H9 (cell line): ENCODE measurements at regions not wholly inside any gene's neighbourhood (a gene's known extent, or its start where the extent isn't known, plus 50 kb on each side); places are given as distances from the start of the nearest gene placed in this dataset.

Experiments used
- DNase-seq: peaks from one replicate; pipeline ENCODE4 v3.0.0-alpha.2; 2017
- H2AFZ ChIP-seq: one replicate; pipeline ENCODE4 v1.6.1; 2013; ENCODE audit warnings: mild to moderate bottlenecking, low read length, control low read depth, moderate library complexity
- H2AK5ac ChIP-seq: 2 replicates; pipeline ENCODE4 v1.6.1; 2013; ENCODE audit warnings: low read length, control low read depth, mixed read lengths; ENCODE audit not compliant: insufficient read length
- H2BK120ac ChIP-seq: one replicate; pipeline ENCODE4 v1.6.1; 2013; ENCODE audit warnings: low read depth, mild to moderate bottlenecking, low read length, control low read depth, inconsistent platforms; ENCODE audit not compliant: poor library complexity, severe bottlenecking
- H2BK12ac ChIP-seq: 2 replicates; pipeline ENCODE4 v1.6.1; 2013; ENCODE audit warnings: low read length, control low read depth, mixed read lengths, low read depth; ENCODE audit not compliant: insufficient read length
- H2BK15ac ChIP-seq: 2 replicates; pipeline ENCODE4 v1.6.1; 2013; ENCODE audit warnings: low read depth, low read length, control low read depth
- H2BK20ac ChIP-seq: one replicate; pipeline ENCODE4 v1.6.1; 2013; ENCODE audit warnings: low read depth, mild to moderate bottlenecking, low read length, control low read depth, inconsistent platforms; ENCODE audit not compliant: poor library complexity, severe bottlenecking
- H2BK5ac ChIP-seq: 2 replicates; pipeline ENCODE4 v1.6.1; 2013; ENCODE audit warnings: low read length, control low read depth, mixed read lengths; ENCODE audit not compliant: insufficient read length
- H3K14ac ChIP-seq: 2 replicates; pipeline ENCODE4 v1.6.1; 2013; ENCODE audit warnings: low read length, control low read depth; ENCODE audit not compliant: insufficient read depth
- H3K18ac ChIP-seq: 2 replicates; pipeline ENCODE4 v1.6.1; 2013; ENCODE audit warnings: low read depth, mild to moderate bottlenecking, mixed read lengths, low read length, control low read depth; ENCODE audit not compliant: insufficient read length
- H3K23ac ChIP-seq: 2 replicates; pipeline ENCODE4 v1.6.1; 2013; ENCODE audit warnings: low read length, control low read depth, mixed read lengths, low read depth; ENCODE audit not compliant: insufficient read length
- H3K23me2 ChIP-seq: 2 replicates; pipeline ENCODE4 v1.6.1; 2013; ENCODE audit warnings: low read depth, mild to moderate bottlenecking, mixed read lengths, low read length, control low read depth; ENCODE audit not compliant: insufficient read length, poor library complexity, severe bottlenecking
- H3K27ac ChIP-seq: 2 replicates; pipeline ENCODE4 v1.5.1; 2013; ENCODE audit warnings: low read length, control low read depth, mixed read lengths, low read depth; ENCODE audit not compliant: insufficient read length
- H3K27me3 ChIP-seq: 2 replicates; pipeline ENCODE4 v1.6.1; 2013; ENCODE audit warnings: low read length, control low read depth, inconsistent platforms; ENCODE audit not compliant: insufficient read depth
- H3K4ac ChIP-seq: 2 replicates; pipeline ENCODE4 v1.6.1; 2013; ENCODE audit warnings: low read depth, mild to moderate bottlenecking, control low read depth, inconsistent platforms, low read length, moderate library complexity
- H3K4me1 ChIP-seq: 2 replicates; pipeline ENCODE4 v1.6.1; 2013; ENCODE audit warnings: low read length, control low read depth, inconsistent platforms; ENCODE audit not compliant: insufficient read depth
- H3K4me2 ChIP-seq: 2 replicates; pipeline ENCODE4 v1.6.1; 2013; ENCODE audit warnings: low read length, control low read depth, mixed read lengths; ENCODE audit not compliant: insufficient read length, insufficient read depth
- H3K56ac ChIP-seq: 2 replicates; pipeline ENCODE4 v1.6.1; 2013; ENCODE audit warnings: low read depth, mild to moderate bottlenecking, mixed read lengths, low read length, control low read depth; ENCODE audit not compliant: insufficient read length
- H3K79me1 ChIP-seq: 2 replicates; pipeline ENCODE4 v1.6.1; 2013; ENCODE audit warnings: low read depth, mild to moderate bottlenecking, moderate library complexity, low read length, control low read depth, inconsistent platforms; ENCODE audit not compliant: insufficient read depth, poor library complexity, severe bottlenecking
- H3K79me2 ChIP-seq: 2 replicates; pipeline ENCODE4 v1.6.1; 2013; ENCODE audit warnings: low read length, control low read depth, inconsistent platforms; ENCODE audit not compliant: insufficient read depth
- H3K9ac ChIP-seq: 2 replicates; pipeline ENCODE4 v1.6.1; 2013; ENCODE audit warnings: low read length, control low read depth, mixed read lengths; ENCODE audit not compliant: insufficient read length; ENCODE audit errors: extremely low read depth
- H3K9me3 ChIP-seq: one replicate; pipeline ENCODE4 v1.6.1; 2013; ENCODE audit warnings: low read depth, low read length, inconsistent platforms; ENCODE audit not compliant: control insufficient read depth
- H3T11ph ChIP-seq: one replicate; pipeline ENCODE4 v1.6.1; 2013; ENCODE audit warnings: mild to moderate bottlenecking, low read length, control low read depth, inconsistent platforms
- H4K20me1 ChIP-seq: one replicate; pipeline ENCODE4 v1.6.1; 2013; ENCODE audit not compliant: control insufficient read depth, insufficient read length, insufficient read depth
- H4K5ac ChIP-seq: 2 replicates; pipeline ENCODE4 v1.6.1; 2013; ENCODE audit warnings: low read depth, mild to moderate bottlenecking, mixed read lengths, low read length, control low read depth; ENCODE audit not compliant: insufficient read length
- H4K8ac ChIP-seq: replicated peaks from 2 replicates; pipeline ENCODE4 v1.6.1; 2013; ENCODE audit warnings: low read length, control low read depth, mixed read lengths, low read depth; ENCODE audit not compliant: insufficient read length
- H4K91ac ChIP-seq: 2 replicates; pipeline ENCODE4 v1.6.1; 2013; ENCODE audit warnings: low read depth, mild to moderate bottlenecking, moderate library complexity, mixed read lengths, low read length, control low read depth; ENCODE audit not compliant: insufficient read length
- H3K27ac Mint-ChIP-seq, 3 experiments: 2 replicates in 2 of 3; 3 replicates in 1 of 3; pipeline ENCODE4 v1.8.0; 2020 to 2021; ENCODE audit warnings: mixed read lengths in 3 of 3, mild to moderate bottlenecking in 1 of 3, moderate library complexity in 1 of 3
- H3K27me3 Mint-ChIP-seq: 2 replicates; pipeline ENCODE4 v1.8.0; 2021; ENCODE audit warnings: low read depth, mild to moderate bottlenecking, moderate library complexity, mixed read lengths
- H3K36me3 Mint-ChIP-seq, 3 experiments: 2 replicates in 2 of 3; 3 replicates in 1 of 3; pipeline ENCODE4 v1.8.0; 2020 to 2021; ENCODE audit warnings: low read depth in 3 of 3, mixed read lengths in 3 of 3; ENCODE audit not compliant: insufficient read depth in 1 of 3
- H3K4me1 Mint-ChIP-seq, 2 experiments: 2 replicates each; pipeline ENCODE4 v1.8.0; 2020; ENCODE audit warnings: mixed read lengths in 2 of 2
- H3K4me3 Mint-ChIP-seq, 2 experiments: 2 replicates in 1 of 2; 3 replicates in 1 of 2; pipeline ENCODE4 v1.8.0; 2020 to 2021; ENCODE audit warnings: mild to moderate bottlenecking in 2 of 2, mixed read lengths in 2 of 2, moderate library complexity in 1 of 2
- H3K9me3 Mint-ChIP-seq, 2 experiments: 2 replicates in 1 of 2; 3 replicates in 1 of 2; pipeline ENCODE4 v1.8.0; 2020; ENCODE audit warnings: mild to moderate bottlenecking in 2 of 2, mixed read lengths in 2 of 2, moderate library complexity in 1 of 2
- WGBS: extraction: QIAGEN DNeasy Blood & Tissue Kit; methylation state at CpG from one replicate; pipeline ENCODE4 v1.1.7; 2013; ENCODE audit warnings: missing lambda C conversion rate, low lambda C conversion rate, mixed read lengths; ENCODE audit not compliant: insufficient read length; ENCODE audit errors: extremely low coverage; 5-methylcytosine and 5-hydroxymethylcytosine counted together
- TF ChIP-seq, protein P1 (sequence below): fragments of 200-600 bp; sonication (generic); conservative IDR thresholded peaks from 3 replicates; pipeline ENCODE4 v1.8.0; 2021; ENCODE audit warnings: antibody characterized with exemption, mild to moderate bottlenecking

DNA sequence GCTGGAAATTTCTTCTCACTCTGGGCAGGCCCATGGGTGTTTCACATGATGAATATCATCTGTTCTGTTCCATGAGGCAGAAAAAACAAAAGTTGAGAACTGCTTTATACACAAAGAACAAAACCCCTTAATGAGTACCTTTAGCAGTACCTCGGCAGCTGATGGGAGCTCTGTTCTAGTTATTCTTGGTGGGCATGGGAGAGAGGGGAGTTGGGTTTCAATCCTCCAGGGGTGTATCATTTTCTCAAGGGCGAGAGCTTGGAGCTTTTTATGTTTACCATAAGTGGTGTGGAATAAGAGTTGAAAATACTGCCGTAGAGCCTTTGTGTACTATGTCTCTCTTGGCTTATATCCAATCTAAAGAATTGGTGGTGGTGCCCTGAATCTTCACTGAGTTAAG is 103.3 kb upstream of the ZNF608 start:
- Histone ChIP-seq H2BK120ac (no peak overlapping the region), H2BK15ac (no peak overlapping the region), H3K79me1 (no peaks in the 10 kb centered on the region), H2BK12ac (no peak overlapping the region), H3K23ac (no peak overlapping the region), H3T11ph (no peak overlapping the region), H3K9me3 (no peaks in the 10 kb centered on the region), H4K5ac (no peak overlapping the region), H3K56ac (no peak overlapping the region), H4K20me1 (no peaks in the 10 kb centered on the region), H3K23me2 (no peaks in the 10 kb centered on the region), H3K18ac (no peak overlapping the region), H2AFZ (no peak overlapping the region), H3K27ac (no peak overlapping the region), H3K27me3 (no peaks in the 10 kb centered on the region), H3K4me2 (no peak overlapping the region), H2BK5ac (no peak overlapping the region), H3K4me1 (peaks cover 2% of the 10 kb centered on the region; the same call in 1 of the 2 replicates), H3K79me2 (no peaks in the 10 kb centered on the region), H3K4ac (no peak overlapping the region), H3K9ac (no peak overlapping the region), H4K91ac (no peak overlapping the region), H4K8ac (no peak overlapping the region), H2AK5ac (no peak overlapping the region), H3K14ac (no peak overlapping the region), H2BK20ac (no peak overlapping the region)
- peaks cover 3 to 6% of the 10 kb centered on the region in 2 experiments; a peak in 3 of 4 replicates for H3K4me1 Mint-ChIP-seq
- no peak overlapping the region for H3K4me3 Mint-ChIP-seq
- H3K27me3 Mint-ChIP-seq = no peaks in the 10 kb centered on the region
- no CpG with 5 or more reads among the region's 3 CpGs for WGBS
- no peaks in the 10 kb centered on the region; a peak in 1 of 5 replicates for H3K9me3 Mint-ChIP-seq
- no peak for DNase-seq
- TF ChIP-seq, protein P1, sequence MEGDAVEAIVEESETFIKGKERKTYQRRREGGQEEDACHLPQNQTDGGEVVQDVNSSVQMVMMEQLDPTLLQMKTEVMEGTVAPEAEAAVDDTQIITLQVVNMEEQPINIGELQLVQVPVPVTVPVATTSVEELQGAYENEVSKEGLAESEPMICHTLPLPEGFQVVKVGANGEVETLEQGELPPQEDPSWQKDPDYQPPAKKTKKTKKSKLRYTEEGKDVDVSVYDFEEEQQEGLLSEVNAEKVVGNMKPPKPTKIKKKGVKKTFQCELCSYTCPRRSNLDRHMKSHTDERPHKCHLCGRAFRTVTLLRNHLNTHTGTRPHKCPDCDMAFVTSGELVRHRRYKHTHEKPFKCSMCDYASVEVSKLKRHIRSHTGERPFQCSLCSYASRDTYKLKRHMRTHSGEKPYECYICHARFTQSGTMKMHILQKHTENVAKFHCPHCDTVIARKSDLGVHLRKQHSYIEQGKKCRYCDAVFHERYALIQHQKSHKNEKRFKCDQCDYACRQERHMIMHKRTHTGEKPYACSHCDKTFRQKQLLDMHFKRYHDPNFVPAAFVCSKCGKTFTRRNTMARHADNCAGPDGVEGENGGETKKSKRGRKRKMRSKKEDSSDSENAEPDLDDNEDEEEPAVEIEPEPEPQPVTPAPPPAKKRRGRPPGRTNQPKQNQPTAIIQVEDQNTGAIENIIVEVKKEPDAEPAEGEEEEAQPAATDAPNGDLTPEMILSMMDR = no peak
- peaks cover 0 to 4% (median 2%) of the 10 kb centered on the region in 3 experiments; a peak in 5 of 7 replicates for H3K36me3 Mint-ChIP-seq
- no peak overlapping the region for H3K27ac Mint-ChIP-seq
